HuH-7 (cell line): ENCODE measurements at regions not wholly inside any gene's neighbourhood (a gene's known extent, or its start where the extent isn't known, plus 50 kb on each side); places are given as distances from the start of the nearest gene placed in this dataset.
"Not testable (repeated sequence)": the region's sequence is repeated elsewhere in the genome, so short reads cannot be mapped to it uniquely, and the experiment has no call there.

ENCODE experiments used
- DNase-seq: peaks from one replicate; pipeline ENCODE4 v3.0.0; 2011; ENCODE audit warnings: low spot score

DNA sequence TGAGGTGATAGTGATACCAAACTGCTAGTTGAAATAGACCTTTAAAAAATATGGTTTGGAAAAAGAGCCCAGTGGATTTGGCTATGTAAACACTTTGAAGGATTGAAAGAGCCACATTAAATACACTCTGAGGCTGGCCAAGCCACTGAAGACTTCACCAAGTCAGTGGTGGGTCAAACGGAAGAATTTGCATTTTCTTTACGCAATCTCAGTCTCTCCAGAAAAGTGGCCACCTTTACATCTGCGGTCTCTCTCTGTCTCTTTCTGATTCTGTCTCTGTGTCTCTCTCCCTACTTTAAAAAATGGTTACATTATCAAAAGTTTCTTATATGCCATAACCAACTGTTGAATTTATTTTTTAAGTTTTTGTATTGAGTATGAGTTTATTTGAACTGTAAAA is 651.2 kb upstream of the PITX2 start:
- no peak for DNase-seq

DNA sequence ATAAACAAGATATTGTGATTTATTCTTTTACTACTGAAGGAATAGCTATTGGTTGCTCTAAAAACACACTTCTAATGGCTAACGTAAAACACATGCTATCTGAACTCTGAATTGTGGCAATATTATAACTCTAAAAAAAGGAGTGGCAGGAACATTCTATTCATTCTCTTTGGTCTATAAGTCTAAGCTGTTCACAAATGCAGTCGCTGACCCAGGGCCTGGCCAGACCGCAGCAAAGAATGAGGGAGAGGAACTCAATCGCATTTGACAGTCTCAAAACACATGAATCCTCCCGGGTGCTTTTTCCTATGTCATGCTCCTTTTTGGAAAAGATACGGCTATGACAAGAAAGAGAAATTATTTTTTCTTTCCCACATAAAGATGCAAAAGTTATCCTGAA is 651.6 kb upstream of the PITX2 start:
- no peak for DNase-seq

DNA sequence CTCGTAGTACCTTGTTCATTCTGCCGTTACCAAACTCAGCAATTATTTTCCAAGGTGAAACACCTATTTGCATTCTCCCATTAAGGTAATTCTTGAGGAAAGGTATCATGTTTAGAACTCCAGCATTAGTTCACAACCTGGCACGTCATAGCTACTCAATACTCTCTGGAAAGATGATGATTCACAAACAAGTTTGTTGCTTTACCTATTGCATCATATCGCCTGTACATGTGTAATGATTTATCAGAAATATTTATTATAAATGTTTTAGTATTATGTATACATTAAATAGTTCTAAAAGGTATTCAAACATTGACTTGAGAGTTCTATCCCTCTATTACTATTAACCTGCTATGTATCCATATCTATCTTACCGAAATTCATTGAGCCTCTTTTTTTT is 658.3 kb upstream of the PITX2 start:
- DNase-seq, result no peak

DNA sequence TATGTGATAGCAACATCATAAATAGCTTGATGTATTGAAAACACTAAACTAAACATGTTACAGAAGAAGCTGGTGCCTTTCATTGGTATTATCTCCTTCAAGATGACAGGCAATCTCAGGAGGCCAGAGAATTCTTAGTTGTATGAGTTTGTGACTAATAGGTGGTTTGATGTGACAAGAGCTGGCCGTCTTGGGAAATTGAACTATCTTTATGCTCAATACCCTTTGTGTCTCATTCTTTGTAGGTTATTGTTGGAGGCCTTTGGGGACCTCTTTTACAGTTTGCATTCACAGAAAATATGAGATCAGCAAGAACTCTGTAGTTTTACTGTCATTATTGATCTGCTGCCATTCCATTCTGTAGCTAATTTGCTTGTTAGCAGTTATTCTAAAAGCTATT is 659.2 kb upstream of the PITX2 start:
- no peak for DNase-seq

DNA sequence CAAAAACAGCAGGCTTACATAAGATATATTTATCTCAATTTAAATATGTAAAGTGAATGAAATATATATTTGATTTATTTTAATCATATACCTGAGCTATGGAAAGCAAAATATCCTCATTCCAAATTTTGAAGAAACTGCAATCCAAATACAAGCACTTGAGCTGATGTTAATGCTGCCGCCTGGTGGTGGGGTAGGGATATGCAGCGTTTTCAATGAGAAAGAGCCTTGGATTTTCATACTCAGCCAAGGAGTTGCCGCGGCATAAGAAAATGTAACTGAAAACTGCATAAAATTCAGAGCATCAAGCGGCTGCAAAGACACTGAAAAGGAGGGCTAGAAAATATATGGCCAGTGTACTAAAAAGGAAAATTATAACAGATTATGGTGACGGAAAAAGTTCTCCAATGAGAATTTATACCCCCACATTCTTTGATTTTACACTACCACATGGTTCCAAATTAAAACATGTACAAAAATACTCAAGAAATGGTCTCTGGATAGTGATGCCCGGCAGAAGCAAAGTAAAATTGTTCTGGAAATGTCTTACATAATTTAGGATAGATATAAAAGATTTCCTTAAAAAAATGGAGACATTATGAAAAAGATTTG is 660.3 kb upstream of the PITX2 start:
- DNase-seq, result peak; percentile 10

DNA sequence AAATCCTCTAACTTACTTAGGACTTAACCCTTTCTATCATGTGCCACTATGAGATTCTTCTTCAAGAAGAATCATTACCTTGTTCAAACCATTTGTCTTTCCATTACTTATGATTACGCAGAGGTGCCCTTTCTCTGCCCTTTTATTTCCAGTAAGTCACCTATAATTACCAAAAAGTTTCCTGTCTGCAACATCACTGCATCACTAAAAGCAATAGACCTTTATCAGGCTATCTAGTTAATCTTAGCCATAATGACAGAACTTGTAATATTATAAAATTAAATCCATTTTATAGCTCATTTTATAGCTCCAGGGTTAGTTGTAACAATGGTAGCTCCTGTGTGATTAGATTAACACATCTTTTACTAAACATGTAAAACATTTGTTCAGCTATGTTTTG is 673.6 kb upstream of the PITX2 start:
- DNase-seq, result no peak

DNA sequence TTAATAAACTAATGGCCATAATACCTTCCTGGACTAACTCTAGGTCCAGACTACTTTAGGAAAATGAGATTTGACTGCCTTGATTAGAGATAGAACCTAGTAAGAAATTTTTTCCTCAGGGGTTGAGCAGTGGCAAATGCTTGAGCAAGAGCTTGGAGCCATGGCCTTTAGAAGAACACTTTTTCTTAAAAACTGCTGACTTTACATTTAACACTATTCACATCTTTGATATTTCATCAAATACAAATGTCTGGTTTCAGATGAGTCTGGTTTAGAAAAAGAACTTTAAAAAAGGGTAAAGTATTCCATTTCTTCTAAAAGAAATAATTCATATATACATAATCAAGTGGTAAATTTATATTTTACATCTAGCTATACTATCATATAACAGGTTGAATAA is 680.9 kb upstream of the PITX2 start:
- no peak for DNase-seq

DNA sequence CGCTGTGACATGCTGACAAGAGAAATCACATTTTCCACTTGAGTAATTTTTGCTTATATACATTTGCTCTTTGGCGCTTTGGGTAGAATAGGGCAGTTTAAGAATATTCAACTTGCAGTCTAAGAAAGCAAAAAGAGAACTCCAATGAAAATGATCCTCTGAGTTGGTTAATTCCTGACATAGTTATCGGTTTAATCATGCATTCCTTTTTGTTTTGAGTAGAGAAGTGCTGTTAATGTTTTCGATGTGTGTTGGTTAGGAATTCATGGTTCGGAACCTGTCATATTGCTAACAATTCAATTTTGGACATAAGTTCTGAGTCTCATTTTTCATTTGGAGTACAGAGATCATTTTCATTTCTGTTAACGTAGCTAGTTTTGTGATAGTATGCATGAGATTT is 700.6 kb upstream of the PITX2 start:
- no peak for DNase-seq

DNA sequence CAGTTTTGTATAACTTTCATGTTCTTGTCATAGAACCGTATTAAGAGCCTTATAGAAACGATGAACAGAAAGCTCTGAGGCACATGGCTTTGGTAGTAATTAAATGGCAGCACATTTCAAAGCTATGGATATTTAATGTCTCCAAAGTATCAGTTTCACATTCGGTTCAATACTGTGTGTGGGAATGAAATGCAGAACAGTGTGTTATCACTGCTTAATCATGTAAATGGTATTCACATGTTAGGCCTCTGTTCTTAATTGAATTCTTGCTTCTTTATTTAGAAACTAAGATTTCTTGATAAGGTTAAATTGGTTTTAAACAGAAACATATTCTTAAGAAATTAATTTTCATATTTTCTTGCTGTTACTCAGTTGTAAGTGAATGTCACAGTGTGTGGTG is 701.0 kb upstream of the PITX2 start:
- DNase-seq, result no peak

DNA sequence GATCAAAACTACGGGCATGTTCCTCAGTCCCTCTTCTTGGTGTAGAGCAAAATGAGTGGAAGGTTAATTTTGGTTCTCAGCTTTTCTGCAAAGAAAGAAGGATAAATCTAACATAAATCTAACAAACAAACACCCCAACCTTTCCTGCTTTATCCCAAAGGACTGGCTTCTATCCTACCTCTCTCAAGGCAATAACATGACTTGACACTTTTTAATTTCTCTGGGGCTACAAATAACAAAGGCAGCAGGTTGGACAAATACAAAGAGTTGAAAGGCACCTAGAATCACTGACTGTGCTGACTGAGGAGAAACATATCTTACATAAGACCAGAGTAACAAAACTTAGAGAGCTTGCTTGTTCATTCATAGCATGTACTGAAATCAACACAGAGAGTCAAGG is 703.6 kb upstream of the PITX2 start:
- no peak for DNase-seq

DNA sequence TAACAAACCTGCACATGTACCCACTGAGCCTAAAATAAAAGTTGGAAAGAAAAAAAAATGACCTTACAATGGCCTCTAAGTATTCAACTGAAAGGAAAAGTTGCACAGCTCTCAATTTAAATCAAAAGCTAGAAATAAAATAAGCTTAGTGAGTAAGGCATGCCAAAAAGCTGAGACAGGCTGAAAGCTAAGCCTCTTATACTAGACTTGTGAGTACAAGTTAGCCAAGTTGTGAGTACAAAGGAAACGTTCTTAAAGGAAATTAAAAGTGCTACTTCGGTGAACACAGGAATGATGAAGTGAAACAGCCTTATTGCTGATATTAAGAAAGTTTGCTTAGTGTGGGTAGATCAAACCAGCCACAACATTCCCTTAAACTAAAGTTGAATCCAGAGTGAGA is 707.9 kb upstream of the PITX2 start:
- DNase-seq, result no peak

DNA sequence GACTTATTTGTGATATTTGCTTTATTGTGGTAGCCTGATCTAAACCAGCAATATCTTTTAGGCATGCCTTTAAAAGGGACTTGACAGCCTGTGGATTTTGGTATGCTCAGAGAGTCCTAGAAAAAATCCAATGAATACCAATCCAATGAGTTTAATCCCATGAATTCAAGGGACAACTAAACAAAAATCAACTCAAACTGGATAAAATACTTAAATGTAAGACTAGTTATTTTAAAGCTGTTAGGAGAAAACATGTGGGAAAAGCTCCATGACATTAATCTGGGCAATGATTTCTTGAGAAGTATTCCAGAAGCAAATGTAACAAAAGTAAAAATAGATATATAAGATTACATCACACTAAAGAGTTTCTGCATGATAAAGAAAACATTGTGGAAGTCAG is 711.5 kb upstream of the PITX2 start:
- no peak for DNase-seq

DNA sequence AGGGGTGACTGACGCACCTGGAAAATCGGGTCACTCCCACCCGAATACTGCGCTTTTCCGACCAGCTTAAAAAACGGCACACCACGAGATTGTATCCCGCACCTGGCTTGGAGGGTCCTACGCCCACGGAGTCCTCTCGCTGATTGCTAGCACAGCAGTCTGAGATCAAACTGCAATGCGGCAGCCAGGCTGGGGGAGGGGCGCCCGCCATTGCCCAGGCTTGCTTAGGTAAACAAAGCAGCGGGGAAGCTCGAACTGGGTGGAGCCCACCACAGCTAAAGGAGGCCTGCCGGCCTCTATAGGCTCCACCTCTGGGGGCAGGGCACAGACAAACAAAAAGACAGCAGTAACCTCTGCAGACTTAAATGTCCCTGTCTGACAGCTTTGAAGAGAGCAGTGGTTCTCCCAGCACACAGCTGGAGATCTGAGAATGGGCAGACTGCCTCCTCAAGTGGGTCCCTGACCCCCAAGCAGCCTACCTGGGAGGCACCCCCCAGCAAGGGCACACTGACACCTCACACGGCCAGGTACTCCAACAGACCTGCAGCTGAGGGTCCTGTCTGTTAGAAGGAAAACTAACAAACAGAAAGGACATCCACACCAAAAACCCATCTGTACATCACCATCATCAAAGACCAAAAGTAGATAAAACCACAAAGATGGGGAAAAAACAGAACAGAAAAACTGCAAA is 714.5 kb upstream of the PITX2 start:
- not testable (repeated sequence) for DNase-seq

DNA sequence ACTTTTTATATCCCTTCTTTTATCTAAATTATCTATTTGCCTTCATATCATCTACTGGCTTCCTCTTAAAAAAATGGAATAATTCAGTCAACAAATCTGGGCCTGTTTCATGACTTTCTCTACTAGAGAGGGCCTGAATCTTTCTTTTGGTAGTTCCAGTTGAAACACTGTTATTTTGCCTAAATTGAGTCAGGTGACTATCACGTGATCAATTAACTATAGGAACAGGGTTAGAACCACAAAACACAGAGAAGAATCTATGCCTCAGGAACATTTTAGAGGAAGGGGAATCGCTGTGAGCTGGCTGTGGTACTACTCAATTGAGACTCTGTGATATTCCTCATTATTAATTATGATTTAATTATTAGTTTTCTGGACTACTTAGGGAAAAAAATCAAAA is 736.7 kb upstream of the PITX2 start:
- DNase-seq, result no peak

DNA sequence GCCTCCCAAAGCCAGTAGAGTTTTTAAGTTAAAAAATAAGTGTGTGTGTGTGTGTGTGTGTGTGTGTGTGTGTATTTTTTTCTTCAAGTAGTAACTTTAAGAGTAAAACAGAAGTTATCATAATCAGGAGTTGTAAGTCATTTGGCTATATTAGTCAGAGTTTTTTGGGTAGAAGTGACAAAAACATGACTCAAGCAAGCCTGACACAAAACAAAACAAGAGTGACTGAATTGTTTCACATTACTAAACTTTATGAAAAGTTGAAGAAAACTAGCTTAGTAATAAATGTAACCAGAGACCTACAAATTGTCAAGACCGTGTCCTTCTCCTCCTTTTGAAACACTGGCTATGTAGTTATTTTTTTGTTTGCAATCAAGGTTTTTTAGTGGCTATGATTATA is 738.0 kb upstream of the PITX2 start:
- DNase-seq, result no peak

DNA sequence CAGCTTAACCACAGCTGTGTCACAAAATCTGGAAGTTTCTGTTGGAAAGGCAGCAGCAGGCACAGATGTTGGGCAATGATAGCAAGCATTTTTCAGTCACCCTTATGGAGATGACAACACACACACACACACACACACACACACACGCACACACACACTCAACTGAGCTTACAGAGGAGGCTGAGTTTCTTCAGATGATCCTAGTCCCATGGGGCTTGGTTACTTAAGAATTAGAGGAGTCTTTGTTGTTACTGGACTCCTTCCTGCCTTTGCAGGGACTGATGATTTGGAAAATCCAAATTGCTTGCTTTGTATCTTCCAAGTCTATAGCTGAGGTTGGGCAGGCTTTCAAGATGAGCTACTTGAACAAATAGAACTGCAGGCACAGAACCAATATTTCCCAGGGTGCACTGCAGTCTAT is 740.1 kb upstream of the PITX2 start:
- DNase-seq, result no peak

DNA sequence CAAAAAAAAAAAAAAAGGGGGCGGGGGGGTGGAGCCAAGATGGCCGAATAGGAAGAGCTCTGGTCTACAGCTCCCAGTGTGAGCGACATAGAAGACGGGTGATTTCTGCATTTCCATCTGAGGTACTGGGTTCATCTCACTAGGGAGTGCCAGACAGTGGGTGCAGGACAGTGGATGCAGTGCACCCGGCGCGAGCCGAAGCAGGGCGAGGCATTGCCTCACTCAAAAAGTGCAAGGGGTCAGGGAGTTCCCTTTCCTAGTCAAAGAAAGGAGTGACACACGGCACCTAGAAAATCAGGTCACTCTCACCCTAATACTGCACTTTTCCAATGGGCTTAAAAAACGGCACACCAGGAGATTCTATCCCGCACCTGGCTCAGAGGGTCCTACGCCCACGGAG is 755.0 kb upstream of the PITX2 start:
- not testable (repeated sequence) for DNase-seq

DNA sequence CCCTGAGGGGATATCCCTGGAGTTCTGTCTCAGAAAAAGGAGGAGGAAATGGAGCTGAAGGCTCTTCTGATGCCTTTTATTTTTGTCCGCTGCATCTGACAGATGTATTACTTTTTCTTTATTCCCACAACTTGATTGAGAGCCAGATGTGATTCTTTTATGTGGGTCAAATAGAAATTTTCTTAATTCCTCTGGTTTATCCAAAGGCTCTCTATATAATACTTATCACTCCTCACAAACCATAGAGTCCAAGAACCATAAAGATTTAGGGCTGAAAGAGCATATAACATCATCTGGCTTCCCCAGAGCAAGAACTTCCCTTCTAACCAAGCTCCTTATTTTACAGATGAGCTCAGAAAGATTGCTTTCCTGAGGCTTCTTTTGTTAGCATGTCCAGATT is 756.7 kb upstream of the FAM241A start:
- no peak for DNase-seq

DNA sequence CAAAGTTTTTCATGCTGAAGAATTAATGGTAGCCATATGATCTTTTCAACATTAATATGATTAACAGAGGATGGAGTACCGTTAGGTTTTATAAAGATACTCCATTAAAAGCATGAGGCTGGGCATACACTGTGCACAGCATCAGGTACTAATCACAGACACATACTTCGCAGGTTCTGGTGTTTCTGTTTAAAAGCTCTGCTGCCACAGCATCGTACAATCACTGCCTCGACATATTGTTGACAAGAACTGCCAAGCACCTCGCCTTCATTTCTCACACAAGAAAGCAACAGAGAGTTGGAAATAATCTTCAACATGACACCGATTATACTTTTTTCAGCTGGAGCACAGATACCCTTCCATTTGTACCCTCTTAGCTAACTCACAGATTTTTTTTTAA is 753.4 kb upstream of the FAM241A start:
- DNase-seq, result no peak

DNA sequence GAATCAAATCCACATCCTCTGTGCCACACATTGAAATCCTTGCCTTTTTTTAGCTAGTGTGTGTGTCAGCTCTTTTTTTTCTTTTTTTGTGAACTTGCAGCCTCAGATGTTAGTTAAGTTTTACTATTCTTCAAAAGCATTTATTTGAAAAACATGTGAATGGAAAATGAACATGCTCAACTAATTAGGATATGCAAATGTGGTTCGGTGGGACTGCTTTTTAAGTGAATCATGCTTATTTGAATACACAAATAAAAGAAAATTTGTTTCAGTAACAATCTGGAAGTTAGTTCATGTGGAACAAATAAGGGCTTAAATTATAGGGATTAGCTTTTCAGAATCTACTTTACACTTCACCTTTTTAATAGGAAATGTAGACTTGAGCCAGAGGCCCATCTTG is 751.5 kb upstream of the FAM241A start:
- DNase-seq, result no peak

DNA sequence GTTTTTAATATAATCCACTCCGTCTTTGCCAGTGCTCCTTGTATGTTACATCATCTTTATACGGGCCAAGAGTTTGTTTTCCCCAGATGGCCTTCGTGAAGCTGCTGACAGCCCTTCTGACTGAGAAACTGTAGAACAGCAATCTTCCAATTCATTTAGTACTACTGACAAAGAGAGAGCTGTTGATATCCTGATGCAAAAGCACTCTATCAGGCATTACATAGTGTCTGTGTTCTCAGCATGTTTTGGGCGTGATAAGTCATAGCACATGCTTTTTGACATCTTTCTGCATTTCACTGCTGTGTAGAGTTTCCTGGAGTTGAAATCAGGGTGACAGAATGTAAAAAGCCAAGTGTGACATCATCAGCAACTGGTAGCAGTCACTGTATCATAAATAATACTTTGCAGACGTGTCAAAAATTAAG is 746.3 kb upstream of the FAM241A start:
- DNase-seq, result no peak

DNA sequence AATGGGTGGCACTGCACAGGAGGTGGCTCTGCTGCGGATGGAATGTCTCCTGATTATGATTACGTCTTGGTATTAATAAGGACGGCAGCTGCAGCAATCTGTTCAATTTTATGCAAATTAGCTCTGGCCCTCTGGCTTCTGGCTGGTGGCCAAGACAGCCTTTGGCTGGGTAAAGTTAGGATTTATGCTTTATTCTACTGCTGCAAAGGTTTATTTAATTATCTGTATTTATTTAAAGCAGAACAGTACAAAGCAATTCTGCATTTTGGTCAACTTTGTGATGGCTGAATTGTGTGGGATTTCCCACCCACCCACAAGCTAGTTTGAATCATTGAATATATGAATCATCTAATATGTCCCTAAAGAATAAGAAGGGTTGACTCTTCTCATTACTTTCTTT is 745.6 kb upstream of the FAM241A start:
- DNase-seq, result no peak

DNA sequence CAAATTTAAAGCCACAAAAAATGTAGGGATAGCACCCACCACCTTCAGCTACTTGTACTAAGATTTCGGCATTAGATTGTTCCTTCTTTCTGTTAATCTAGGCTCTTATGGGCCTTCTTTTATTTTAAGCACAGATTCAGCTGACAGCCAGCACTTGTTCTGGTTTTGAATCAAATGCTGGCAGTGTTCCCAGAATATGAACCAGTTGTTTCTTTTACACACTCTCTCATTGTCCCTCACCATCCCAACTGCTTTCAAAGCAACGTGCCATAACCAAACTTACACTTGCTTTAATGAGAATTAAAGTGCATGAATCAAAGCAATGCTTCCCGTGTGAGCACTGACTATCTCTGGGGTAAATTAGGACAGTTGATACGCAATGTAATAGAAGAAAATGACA is 744.5 kb upstream of the FAM241A start:
- no peak for DNase-seq

DNA sequence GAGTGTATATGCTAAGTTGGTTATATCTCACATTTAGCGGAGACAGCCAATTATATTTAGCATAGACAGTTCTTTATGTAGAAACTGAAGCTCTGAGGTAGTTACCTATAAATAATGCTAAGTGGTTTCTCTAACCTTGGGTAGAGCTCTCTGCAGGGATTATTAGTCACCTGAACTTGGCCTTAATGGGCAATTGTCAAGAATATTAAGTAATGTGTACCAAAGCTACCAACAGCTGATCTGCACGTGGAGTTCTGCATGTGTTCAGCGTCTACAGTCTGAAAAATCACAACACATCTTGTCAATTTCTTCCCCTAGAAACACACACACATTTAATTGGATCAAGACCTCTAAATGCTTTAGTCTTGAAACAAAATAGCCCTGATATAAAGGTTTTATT is 740.6 kb upstream of the FAM241A start:
- DNase-seq, result no peak
